A549 (cell line): ENCODE measurements at regions not wholly inside any gene's neighbourhood (a gene's known extent, or its start where the extent isn't known, plus 50 kb on each side); places are given as distances from the start of the nearest gene placed in this dataset.
A peak's percentile ranks its signal among the peaks of the same experiment; 100 is the strongest.

Experiments used
- BCL3 ChIP-seq: fragments of >200 bp; sonication (Bioruptor Twin); formaldehyde crosslinking; IDR thresholded peaks from 3 replicates; pipeline ENCODE4 v1.6.1; 2016
- CBX2 ChIP-seq: fragments of 200-600 bp; sonication (generic); IDR thresholded peaks from 2 replicates; pipeline ENCODE4 v1.6.1; 2016; ENCODE audit warnings: low read depth, mild to moderate bottlenecking, borderline replicate concordance
- CBX8 ChIP-seq: fragments of 200-600 bp; sonication (generic); IDR thresholded peaks from 2 replicates; pipeline ENCODE4 v1.6.1; 2016
- CEBPB ChIP-seq, 2 experiments: fragments of >200 bp in 1 of 2; sonication (Bioruptor Twin) in 1 of 2; formaldehyde crosslinking in 1 of 2; IDR thresholded peaks; 2 replicates each; pipeline ENCODE4 v1.6.1; 2012 to 2016
- CHD2 ChIP-seq: fragments of 150-350 bp; IDR thresholded peaks from 2 replicates; pipeline ENCODE4 v1.6.1; 2014; ENCODE audit warnings: low read length; ENCODE audit not compliant: partially characterized antibody
- E2F6 ChIP-seq: IDR thresholded peaks from 2 replicates; pipeline ENCODE4 v1.6.1; 2012; ENCODE audit warnings: low read depth, borderline replicate concordance
- ELK1 ChIP-seq: fragments of 150-350 bp; IDR thresholded peaks from 2 replicates; pipeline ENCODE4 v1.6.1; 2014; ENCODE audit warnings: low read depth, mild to moderate bottlenecking, low read length
- FOSB ChIP-seq: fragments of 250-450 bp; sonication (Bioruptor Pico); IDR thresholded peaks from 2 replicates; pipeline ENCODE4 v1.5.0; 2020; ENCODE audit warnings: mild to moderate bottlenecking, moderate library complexity
- HDAC2 ChIP-seq: fragments of 200-600 bp; sonication (generic); IDR thresholded peaks from 2 replicates; pipeline ENCODE4 v1.6.1; 2016
- HEYL ChIP-seq: fragments of 250-450 bp; sonication (Bioruptor Pico); IDR thresholded peaks from 2 replicates; pipeline ENCODE4 v1.8.0; 2021; ENCODE audit warnings: mild to moderate bottlenecking, moderate library complexity
- HMGXB4 ChIP-seq: fragments of 250-450 bp; sonication (Bioruptor Pico); IDR thresholded peaks from 2 replicates; pipeline ENCODE4 v1.5.0; 2021; ENCODE audit warnings: mild to moderate bottlenecking, moderate library complexity, borderline replicate concordance
- JUNB ChIP-seq: fragments of >200 bp; sonication (Bioruptor Twin); formaldehyde crosslinking; IDR thresholded peaks from 2 replicates; pipeline ENCODE4 v1.6.1; 2016
- NR3C1 ChIP-seq: fragments of >200 bp; sonication (Bioruptor Twin); formaldehyde crosslinking; IDR thresholded peaks from 3 replicates; pipeline ENCODE4 v1.6.1; 2017
- PBX3 ChIP-seq: IDR thresholded peaks from 2 replicates; pipeline ENCODE4 v1.6.1; 2012
- POLR2A ChIP-seq: IDR thresholded peaks from 2 replicates; pipeline ENCODE4 v1.6.1; 2012; ENCODE audit warnings: mild to moderate bottlenecking, low read length
- RAD21 ChIP-seq, 2 experiments: fragments of >200 bp in 1 of 2; sonication (Bioruptor Twin) in 1 of 2; formaldehyde crosslinking in 1 of 2; IDR thresholded peaks in 1 of 2; conservative IDR thresholded peaks in 1 of 2; 2 replicates in 1 of 2; 3 replicates in 1 of 2; pipeline ENCODE4 v1.6.1; 2012 to 2018; ENCODE audit warnings: inconsistent platforms in 1 of 2
- RCOR1 ChIP-seq: fragments of 150-350 bp; IDR thresholded peaks from 2 replicates; pipeline ENCODE4 v1.6.1; 2014; ENCODE audit warnings: antibody characterized with exemption, low read length, low read depth
- RNF2 ChIP-seq: fragments of 200-600 bp; sonication (generic); IDR thresholded peaks from 2 replicates; pipeline ENCODE4 v1.6.1; 2016; ENCODE audit warnings: low read depth, mild to moderate bottlenecking, antibody characterized with exemption, moderate library complexity, borderline replicate concordance
- TP53 ChIP-seq: fragments of 250-450 bp; sonication (Bioruptor Pico); IDR thresholded peaks from 2 replicates; pipeline ENCODE4 v1.5.0; 2021; ENCODE audit warnings: mild to moderate bottlenecking, moderate library complexity
- USF2 ChIP-seq: fragments of 450-650 bp; IDR thresholded peaks from 2 replicates; pipeline ENCODE4 v1.6.1; 2014; ENCODE audit warnings: antibody characterized with exemption
- ZC3H11A ChIP-seq: fragments of 450-650 bp; IDR thresholded peaks from 2 replicates; pipeline ENCODE4 v1.6.1; 2014; ENCODE audit warnings: antibody characterized with exemption, mild to moderate bottlenecking
- ZNF302 ChIP-seq: fragments of 250-450 bp; sonication (Bioruptor Pico); IDR thresholded peaks from 2 replicates; pipeline ENCODE4 v1.9.0; 2021; ENCODE audit warnings: inconsistent platforms, mild to moderate bottlenecking, moderate library complexity

- TF ChIP-seq CBX8 (no peak), POLR2A (0 out of 2 replicates have a peak, but pooled peaks have one; percentile 5), HEYL (CRISPR knock-in tag) (peak; percentile 62; the same call in 1 of the 2 replicates), HDAC2 (no peak), ELK1 (no peak), CBX2 (no peak), RAD21 (conservative IDR thresholded peaks at IDR 0.05 in 1 of 2, IDR thresholded peaks at IDR 0.05 in 1 of 2) (peak; percentile 46 to 62), ZNF302 (peak; percentile 10; the same call in 1 of the 2 replicates), USF2 (no peak), RCOR1 (no peak), BCL3 (peak; percentile 79; the same call in 2 of the 3 replicates), ZC3H11A (no peak), E2F6 (0 out of 2 replicates have a peak, but pooled peaks have one; percentile 39), PBX3 (peak; percentile 94), TP53 (CRISPR knock-in tag) (no peak), JUNB (peak; percentile 75), NR3C1 (no peak), RNF2 (no peak), FOSB (CRISPR knock-in tag) (no peak), CEBPB (IDR thresholded peaks at IDR 0.05) (peak; percentile 58 to 85; a peak in 3 of 4 replicates), HMGXB4 (CRISPR knock-in tag) (no peak), CHD2 (no peak)
Measured at GRCh38 chr12:116381744-116382685, 104.5 kb upstream of the MED13L start (continued).
